Activated CD4-positive, alpha-beta T cell treated with anti-CD3 and anti-CD28 coated beads for 24 hours (primary cell): ENCODE measurements at regions not wholly inside any gene's neighbourhood (a gene's known extent, or its start where the extent isn't known, plus 50 kb on each side); places are given as distances from the start of the nearest gene placed in this dataset.

Experiments used
- DNase-seq, 2 donors: peaks; one replicate each; pipeline ENCODE4 v3.0.0-alpha.2; 2020; ENCODE audit warnings: low read depth in 2 of 2

GRCh38 chr22:44557064-44557748 lies 59.2 kb upstream of the RTL6 start:
- no peak for DNase-seq

- no peak for DNase-seq
Measured at GRCh38 chr22:44555597-44555996, 57.6 kb upstream of the RTL6 start.

GRCh38 chr22:44555046-44555445 lies 57.0 kb upstream of the RTL6 start:
- no peak for DNase-seq

- no peak for DNase-seq
Measured at GRCh38 chr22:44554411-44554810, 56.4 kb upstream of the RTL6 start.

DNA sequence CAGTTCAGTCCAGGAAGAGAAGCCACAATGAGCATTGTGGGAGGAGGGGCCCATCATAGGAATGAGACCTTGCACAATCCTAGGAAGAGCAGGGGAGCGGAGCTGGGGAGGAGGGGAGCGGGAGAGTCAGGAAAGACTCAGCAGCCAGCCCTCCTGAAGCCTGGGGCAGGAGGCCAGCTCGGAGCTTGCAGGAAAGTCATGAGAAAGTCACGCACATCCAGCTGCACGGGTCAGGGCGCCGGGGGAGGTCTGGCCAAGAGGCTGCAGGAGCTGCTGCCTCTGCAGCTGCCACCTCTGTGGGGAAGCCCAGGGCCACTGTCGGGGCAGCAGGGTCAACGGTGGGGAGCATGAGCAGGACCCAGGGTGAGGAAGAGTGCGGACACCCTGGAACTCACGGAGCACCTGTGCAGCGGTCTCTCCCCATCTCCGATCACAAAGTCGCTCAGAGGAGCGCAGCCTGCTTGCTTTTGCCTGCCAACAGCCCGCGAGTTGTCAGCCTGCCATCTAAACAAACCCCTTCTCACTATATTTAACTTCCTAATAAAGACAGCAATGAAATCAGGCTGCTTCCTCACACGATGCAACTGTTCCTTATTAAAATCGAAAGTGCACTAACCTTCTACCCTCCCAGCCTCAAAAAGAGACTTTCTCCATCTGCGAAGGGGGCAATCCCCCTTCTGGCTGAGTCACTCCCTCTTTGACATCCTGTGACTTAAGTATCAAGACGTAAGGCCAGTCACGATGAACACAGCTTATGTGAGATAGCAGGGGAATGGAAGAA lies 52.9 kb upstream of the RTL6 start:
- no peak for DNase-seq

- no peak for DNase-seq
Measured at GRCh38 chr22:44549701-44550100, 51.7 kb upstream of the RTL6 start.

DNA sequence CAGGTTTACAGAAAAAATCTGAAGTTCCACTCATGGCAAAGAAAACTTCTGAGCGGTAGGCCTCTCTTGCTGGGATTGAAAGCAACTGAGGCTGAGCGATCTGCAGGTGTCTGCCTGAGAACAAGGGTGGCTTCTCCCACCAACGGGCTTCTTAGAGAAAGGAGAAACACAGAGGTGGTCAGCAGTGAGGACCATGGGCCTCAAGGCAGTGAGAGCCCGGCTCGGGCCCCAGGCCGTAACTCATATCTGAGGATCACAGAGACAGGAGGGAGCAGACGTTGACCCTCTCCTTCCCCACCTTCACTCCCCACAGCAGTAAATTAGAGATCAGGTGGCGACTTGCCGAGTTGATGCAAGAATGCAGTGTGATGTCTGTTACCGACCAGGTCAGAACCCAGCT lies 50.9 kb upstream of the RTL6 start:
- no peak for DNase-seq
